Umbilical cord (tissue), 1 donor: ENCODE measurements at regions not wholly inside any gene's neighbourhood (a gene's known extent, or its start where the extent isn't known, plus 50 kb on each side); places are given as distances from the start of the nearest gene placed in this dataset.

Experiments used
- DNase-seq: peaks from one replicate; pipeline ENCODE4 v3.0.0-alpha.2; 2015; ENCODE audit warnings: low spot score

GRCh38 chr5:53219174-53219573 lies 109.6 kb upstream of the MOCS2 start:
- no peak for DNase-seq

GRCh38 chr5:53219610-53220009 lies 110.1 kb upstream of the MOCS2 start:
- DNase-seq: no peak

- DNase-seq: no peak
Measured at GRCh38 chr5:53233645-53234405, 124.3 kb upstream of the MOCS2 start.

GRCh38 chr5:53236683-53237082 lies 127.1 kb upstream of the MOCS2 start:
- no peak for DNase-seq

- no peak for DNase-seq
Measured at GRCh38 chr5:53237876-53238275, 128.3 kb upstream of the MOCS2 start.

- DNase-seq: no peak
Measured at GRCh38 chr5:53239301-53239990, 129.9 kb upstream of the MOCS2 start.

- DNase-seq: no peak
Measured at GRCh38 chr5:53240661-53241060, 131.1 kb upstream of the MOCS2 start.

- no peak for DNase-seq
Measured at GRCh38 chr5:53241572-53241971, 132.0 kb upstream of the MOCS2 start.

GRCh38 chr5:53243403-53243802 lies 133.8 kb upstream of the MOCS2 start:
- DNase-seq: no peak

- peak; percentile 19 for DNase-seq
Measured at GRCh38 chr5:53246042-53246836, 136.7 kb upstream of the MOCS2 start.

GRCh38 chr5:53249529-53250200 lies 140.1 kb upstream of the MOCS2 start:
- peak; percentile 68 for DNase-seq

GRCh38 chr5:53250201-53250550 lies 140.6 kb upstream of the MOCS2 start:
- no peak for DNase-seq

- DNase-seq: peak; percentile 30
Measured at GRCh38 chr5:53253421-53253871, 143.9 kb upstream of the MOCS2 start.

GRCh38 chr5:53256746-53257145 lies 147.2 kb upstream of the MOCS2 start:
- peak; percentile 24 for DNase-seq

- peak; percentile 33 for DNase-seq
Measured at GRCh38 chr5:53257806-53258373, 148.3 kb upstream of the MOCS2 start.

GRCh38 chr5:53259176-53259575 lies 149.6 kb upstream of the MOCS2 start:
- DNase-seq: no peak

- DNase-seq: no peak
Measured at GRCh38 chr5:53260446-53260845, 150.9 kb upstream of the MOCS2 start.

- DNase-seq: no peak
Measured at GRCh38 chr5:53261245-53261644, 151.7 kb upstream of the MOCS2 start.

GRCh38 chr5:53262348-53262970 lies 152.9 kb upstream of the MOCS2 start:
- DNase-seq: no peak

- no peak for DNase-seq
Measured at GRCh38 chr5:53263151-53263550, 153.6 kb upstream of the MOCS2 start.

- no peak for DNase-seq
Measured at GRCh38 chr5:53265043-53265442, 155.5 kb upstream of the MOCS2 start.
